Mesendoderm (in vitro differentiated cells): ENCODE measurements at regions not wholly inside any gene's neighbourhood (a gene's known extent, or its start where the extent isn't known, plus 50 kb on each side); places are given as distances from the start of the nearest gene placed in this dataset.

Source experiments
- DNase-seq: peaks from one replicate; pipeline ENCODE4 v3.0.0; 2013
- H2AK5ac ChIP-seq: 2 replicates; pipeline ENCODE4 v1.6.1; 2013; ENCODE audit warnings: low read length, inconsistent platforms
- H2BK120ac ChIP-seq: 2 replicates; pipeline ENCODE4 v1.6.1; 2013; ENCODE audit warnings: low read depth, mild to moderate bottlenecking, low read length, moderate library complexity, mixed read lengths
- H2BK15ac ChIP-seq: replicated peaks from 2 replicates; pipeline ENCODE4 v1.6.1; 2013; ENCODE audit warnings: low read depth, mild to moderate bottlenecking, moderate library complexity
- H2BK5ac ChIP-seq: 2 replicates; pipeline ENCODE4 v1.6.1; 2013; ENCODE audit warnings: low read length, inconsistent platforms
- H3K18ac ChIP-seq: 2 replicates; pipeline ENCODE4 v1.6.1; 2013; ENCODE audit warnings: mild to moderate bottlenecking, low read length, mixed read lengths
- H3K23ac ChIP-seq: one replicate; pipeline ENCODE4 v1.6.1; 2013; ENCODE audit warnings: low read length
- H3K27ac ChIP-seq: 2 replicates; pipeline ENCODE4 v1.5.1; 2013; ENCODE audit warnings: low read depth, mild to moderate bottlenecking, inconsistent platforms, low read length, moderate library complexity
- H3K27me3 ChIP-seq: 2 replicates; pipeline ENCODE4 v1.6.1; 2013; ENCODE audit warnings: low read length, control low read depth, mild to moderate bottlenecking, inconsistent platforms; ENCODE audit not compliant: insufficient read depth, poor library complexity
- H3K36me3 ChIP-seq: 2 replicates; pipeline ENCODE4 v1.6.1; 2013; ENCODE audit warnings: low read length, inconsistent platforms; ENCODE audit not compliant: control insufficient read depth, insufficient read depth
- H3K4ac ChIP-seq: one replicate; pipeline ENCODE4 v1.6.1; 2013; ENCODE audit warnings: low read depth, mild to moderate bottlenecking, low read length, moderate library complexity
- H3K4me1 ChIP-seq: 2 replicates; pipeline ENCODE4 v1.6.1; 2013; ENCODE audit warnings: low read depth, low read length, inconsistent platforms; ENCODE audit not compliant: control insufficient read depth
- H3K4me2 ChIP-seq: 2 replicates; pipeline ENCODE4 v1.6.1; 2013; ENCODE audit warnings: low read length
- H3K4me3 ChIP-seq: 2 replicates; pipeline ENCODE4 v1.5.1; 2013; ENCODE audit warnings: mild to moderate bottlenecking, low read length
- H3K56ac ChIP-seq: one replicate; pipeline ENCODE4 v1.6.1; 2013; ENCODE audit warnings: low read length
- H3K79me1 ChIP-seq: 2 replicates; pipeline ENCODE4 v1.6.1; 2013; ENCODE audit warnings: low read length, inconsistent platforms
- H3K79me2 ChIP-seq: 2 replicates; pipeline ENCODE4 v1.6.1; 2013; ENCODE audit warnings: mild to moderate bottlenecking, low read length; ENCODE audit not compliant: control insufficient read depth, insufficient read depth
- H3K9ac ChIP-seq: 2 replicates; pipeline ENCODE4 v1.6.1; 2013; ENCODE audit warnings: low read length, inconsistent platforms
- H4K5ac ChIP-seq: one replicate; pipeline ENCODE4 v1.6.1; 2013; ENCODE audit warnings: low read length
- H4K8ac ChIP-seq: one replicate; pipeline ENCODE4 v1.6.1; 2013; ENCODE audit warnings: low read depth, mild to moderate bottlenecking, control low read depth, low read length, moderate library complexity
- WGBS: extraction: QIAGEN DNeasy Blood & Tissue Kit; methylation state at CpG from one replicate; pipeline ENCODE4 v1.1.7; 2013; ENCODE audit warnings: low lambda C conversion rate, missing lambda C conversion rate; ENCODE audit not compliant: insufficient coverage; ENCODE audit errors: extremely low coverage; 5-methylcytosine and 5-hydroxymethylcytosine counted together

DNA sequence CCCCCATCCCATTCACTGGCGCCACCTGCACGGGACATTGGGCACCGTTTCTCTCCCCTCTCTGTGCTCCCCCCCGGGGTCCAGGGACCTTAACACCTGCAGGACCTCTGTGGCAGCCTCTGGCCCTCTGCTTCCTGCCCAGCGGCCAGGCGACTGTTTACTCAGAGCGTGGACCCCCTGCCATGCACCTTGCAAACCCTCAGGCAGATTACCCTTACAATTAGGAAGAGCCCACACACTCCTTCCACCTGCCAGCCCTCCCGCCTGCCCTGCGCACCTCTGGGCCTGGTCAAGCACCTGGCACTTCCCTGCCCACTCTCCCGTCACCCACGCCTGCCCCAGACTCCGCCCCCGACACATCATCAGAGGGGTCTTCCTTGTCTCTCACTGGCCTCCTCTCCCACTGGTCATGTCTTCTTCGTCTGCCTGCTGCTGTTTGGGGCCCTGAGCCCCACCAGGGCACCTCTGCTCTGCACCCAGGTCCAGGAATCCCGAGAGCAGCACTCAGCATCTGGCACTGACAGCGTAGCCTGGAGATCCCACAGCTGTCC, 281.3 kb upstream of the IRX4 start:
- Histone ChIP-seq H2BK15ac (no peak overlapping the region), H3K4ac (no peak overlapping the region), H3K79me2 (no peaks in the 10 kb centered on the region), H3K23ac (peak overlapping the region; percentile 66), H4K8ac (no peak overlapping the region), H3K18ac (no peak overlapping the region), H3K9ac (no peak overlapping the region), H3K27ac (no peak overlapping the region), H2BK120ac (no peak overlapping the region), H2AK5ac (no peak overlapping the region), H3K4me1 (no peaks in the 10 kb centered on the region), H4K5ac (no peak overlapping the region), H3K27me3 (no peaks in the 10 kb centered on the region), H3K56ac (no peak overlapping the region), H3K4me2 (no peak overlapping the region), H3K79me1 (no peaks in the 10 kb centered on the region), H2BK5ac (no peak overlapping the region), H3K4me3 (no peak overlapping the region), H3K36me3 (no peaks in the 10 kb centered on the region)
- whole genome bisulfite sequencing: no CpG with 5 or more reads among the region's 16 CpGs
- DNase-seq: no peak

DNA sequence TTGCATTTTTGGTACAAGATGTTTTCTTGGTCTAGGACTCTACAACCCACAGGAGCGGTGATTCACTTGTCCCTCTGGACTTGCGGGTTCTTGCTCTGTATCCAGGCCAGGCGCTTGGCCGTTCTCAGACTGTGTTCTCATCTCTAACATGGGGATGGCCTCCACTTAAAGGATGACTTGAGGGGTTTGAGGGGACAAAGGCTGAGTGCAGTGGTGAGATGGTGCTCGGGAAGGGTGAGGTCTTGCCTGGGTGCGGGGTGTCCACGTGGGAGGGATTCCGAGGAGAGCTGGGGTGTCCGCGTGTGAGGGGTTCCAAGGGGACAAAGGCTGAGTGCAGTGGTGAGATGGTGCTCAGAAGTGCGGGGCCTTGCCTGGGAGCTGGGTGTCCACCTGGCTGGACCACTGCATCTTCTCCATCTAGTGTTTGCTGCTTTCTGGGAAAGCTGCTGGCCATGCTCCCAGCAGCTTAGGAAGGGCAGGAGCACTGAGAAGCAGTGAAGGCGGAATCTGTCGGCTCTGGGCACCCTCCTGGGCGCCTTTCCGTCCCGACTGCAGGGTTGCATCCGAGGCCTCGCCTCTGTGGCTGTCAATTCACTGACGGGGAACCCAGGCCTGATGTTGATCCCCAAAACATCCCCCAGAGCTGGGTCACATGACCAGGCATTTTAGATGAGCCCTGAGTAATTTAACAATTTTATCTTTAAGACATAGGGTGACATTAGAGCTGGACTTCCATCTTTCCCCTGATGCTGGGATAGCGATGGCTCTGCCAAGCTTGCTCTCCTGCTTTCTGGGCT, 280.5 kb upstream of the IRX4 start:
- no peak overlapping the region for H3K23ac ChIP-seq
- H3K56ac ChIP-seq: no peak overlapping the region
- no peak overlapping the region for H3K4me3 ChIP-seq
- no peaks in the 10 kb centered on the region for H3K4me1 ChIP-seq
- no peak overlapping the region for H2BK120ac ChIP-seq
- no peaks in the 10 kb centered on the region for H3K27me3 ChIP-seq
- H2AK5ac ChIP-seq: no peak overlapping the region
- no peak overlapping the region for H3K27ac ChIP-seq
- no peaks in the 10 kb centered on the region for H3K79me2 ChIP-seq
- no peaks in the 10 kb centered on the region for H3K79me1 ChIP-seq
- DNase-seq: no peak
- H3K18ac ChIP-seq: no peak overlapping the region
- no peaks in the 10 kb centered on the region for H3K36me3 ChIP-seq
- H3K9ac ChIP-seq: no peak overlapping the region
- H2BK5ac ChIP-seq: no peak overlapping the region
- no peak overlapping the region for H4K5ac ChIP-seq
- no peak overlapping the region for H3K4me2 ChIP-seq
- WGBS: no CpG with 5 or more reads among the region's 20 CpGs
- H2BK15ac ChIP-seq: no peak overlapping the region
- H3K4ac ChIP-seq: no peak overlapping the region
- no peak overlapping the region for H4K8ac ChIP-seq

DNA sequence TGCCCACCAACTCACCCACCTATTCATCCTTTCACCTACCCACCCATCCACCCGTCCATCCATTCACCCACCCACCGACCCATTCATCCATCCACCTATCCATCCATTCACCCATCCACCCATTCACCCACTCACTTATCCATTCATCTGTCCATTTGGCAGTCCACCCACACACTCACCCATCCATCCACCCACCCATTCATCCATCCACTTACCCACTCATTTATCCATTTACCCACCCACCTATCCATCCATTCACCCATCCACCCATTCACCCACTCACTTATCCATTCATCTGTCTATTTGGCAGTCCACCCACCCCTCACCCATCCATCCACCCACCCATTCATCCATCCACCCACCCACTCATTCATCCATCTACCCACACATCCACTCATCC, 278.1 kb upstream of the IRX4 start:
- WGBS: no CpG with 5 or more reads among the region's 2 CpGs

DNA sequence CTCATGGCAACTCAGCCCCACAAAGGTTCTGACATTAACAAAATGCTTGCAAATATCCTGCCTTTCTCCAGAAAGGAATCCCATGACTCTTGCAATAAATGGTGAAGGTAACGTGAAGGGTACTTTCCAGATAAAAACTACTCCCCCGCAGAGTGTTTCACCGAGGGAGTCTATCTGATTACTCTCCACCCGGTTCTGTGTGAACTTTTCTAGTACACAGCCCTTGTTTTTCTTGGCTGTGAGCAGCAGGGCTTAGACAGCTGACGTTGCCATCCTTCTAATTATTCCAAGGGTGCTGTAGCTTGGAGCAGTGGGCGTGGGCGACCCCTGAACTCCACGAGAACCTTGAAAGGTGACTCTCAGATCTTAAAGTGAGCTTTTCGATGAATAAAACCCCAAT, 276.0 kb upstream of the IRX4 start:
- H3K79me1 ChIP-seq: no peaks in the 10 kb centered on the region
- H2BK5ac ChIP-seq: no peak overlapping the region
- H3K23ac ChIP-seq: no peak overlapping the region
- no peak overlapping the region for H4K8ac ChIP-seq
- H3K4ac ChIP-seq: no peak overlapping the region
- no CpG with 5 or more reads among the region's 9 CpGs for WGBS
- no peaks in the 10 kb centered on the region for H3K4me1 ChIP-seq
- H3K27me3 ChIP-seq: no peaks in the 10 kb centered on the region
- DNase-seq: no peak
- no peak overlapping the region for H3K9ac ChIP-seq
- H3K27ac ChIP-seq: no peak overlapping the region
- no peaks in the 10 kb centered on the region for H3K79me2 ChIP-seq
- no peak overlapping the region for H4K5ac ChIP-seq
- no peaks in the 10 kb centered on the region for H3K36me3 ChIP-seq
- no peak overlapping the region for H2AK5ac ChIP-seq
- no peak overlapping the region for H3K18ac ChIP-seq
- H3K56ac ChIP-seq: no peak overlapping the region
- H3K4me3 ChIP-seq: no peak overlapping the region
- H2BK15ac ChIP-seq: no peak overlapping the region
- H3K4me2 ChIP-seq: no peak overlapping the region
- no peak overlapping the region for H2BK120ac ChIP-seq

More for the DNA sequence above, 278.1 kb upstream of the IRX4 start:
- H3K79me1 ChIP-seq: no peaks in the 10 kb centered on the region
- no peak overlapping the region for H2BK5ac ChIP-seq
- H3K23ac ChIP-seq: no peak overlapping the region
- no peak overlapping the region for H3K4me2 ChIP-seq
- H3K18ac ChIP-seq: no peak overlapping the region
- no peak overlapping the region for H3K56ac ChIP-seq
- no peak overlapping the region for H2BK15ac ChIP-seq
- no peak overlapping the region for H3K27ac ChIP-seq
- no peak overlapping the region for H4K5ac ChIP-seq
- no peak overlapping the region for H3K4ac ChIP-seq
- H3K9ac ChIP-seq: no peak overlapping the region
- H3K36me3 ChIP-seq: no peaks in the 10 kb centered on the region
- H3K79me2 ChIP-seq: no peaks in the 10 kb centered on the region
- no peak overlapping the region for H2AK5ac ChIP-seq
- no peak overlapping the region for H2BK120ac ChIP-seq
- no peak for DNase-seq
- H3K27me3 ChIP-seq: no peaks in the 10 kb centered on the region
- no peak overlapping the region for H3K4me3 ChIP-seq
- H3K4me1 ChIP-seq: no peaks in the 10 kb centered on the region
- H4K8ac ChIP-seq: no peak overlapping the region

DNA sequence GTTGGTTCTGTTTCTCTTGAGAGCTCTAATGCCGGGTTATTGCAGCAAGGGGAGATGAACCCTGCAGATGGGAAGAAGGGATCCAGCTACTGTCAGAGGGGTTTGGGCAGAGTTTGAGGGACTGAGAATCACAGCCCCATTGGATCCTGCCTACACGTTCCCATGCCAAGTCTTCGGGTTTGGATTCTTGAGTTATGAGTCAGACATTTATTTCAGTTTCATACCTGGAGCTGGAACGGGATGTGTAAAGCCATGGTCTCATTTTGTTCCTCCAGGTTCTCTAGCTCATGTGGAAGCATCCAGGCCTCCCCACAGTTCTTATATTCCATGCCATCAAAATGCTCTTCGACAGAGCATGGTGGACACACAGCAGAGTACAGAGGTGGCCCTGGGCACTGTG, 275.4 kb upstream of the IRX4 start:
- no peak overlapping the region for H3K4me2 ChIP-seq
- H3K27ac ChIP-seq: no peak overlapping the region
- DNase-seq: no peak
- no peak overlapping the region for H3K4me3 ChIP-seq
- no CpG with 5 or more reads among the region's 5 CpGs for WGBS
- H3K18ac ChIP-seq: no peak overlapping the region
- no peaks in the 10 kb centered on the region for H3K36me3 ChIP-seq
- no peak overlapping the region for H3K56ac ChIP-seq
- H3K9ac ChIP-seq: no peak overlapping the region
- no peaks in the 10 kb centered on the region for H3K79me2 ChIP-seq
- H2BK120ac ChIP-seq: no peak overlapping the region
- H3K4ac ChIP-seq: no peak overlapping the region
- no peaks in the 10 kb centered on the region for H3K4me1 ChIP-seq
- H4K5ac ChIP-seq: no peak overlapping the region
- H3K79me1 ChIP-seq: no peaks in the 10 kb centered on the region
- no peak overlapping the region for H3K23ac ChIP-seq
- no peak overlapping the region for H4K8ac ChIP-seq
- H2AK5ac ChIP-seq: no peak overlapping the region
- no peak overlapping the region for H2BK5ac ChIP-seq
- H2BK15ac ChIP-seq: no peak overlapping the region
- no peaks in the 10 kb centered on the region for H3K27me3 ChIP-seq

DNA sequence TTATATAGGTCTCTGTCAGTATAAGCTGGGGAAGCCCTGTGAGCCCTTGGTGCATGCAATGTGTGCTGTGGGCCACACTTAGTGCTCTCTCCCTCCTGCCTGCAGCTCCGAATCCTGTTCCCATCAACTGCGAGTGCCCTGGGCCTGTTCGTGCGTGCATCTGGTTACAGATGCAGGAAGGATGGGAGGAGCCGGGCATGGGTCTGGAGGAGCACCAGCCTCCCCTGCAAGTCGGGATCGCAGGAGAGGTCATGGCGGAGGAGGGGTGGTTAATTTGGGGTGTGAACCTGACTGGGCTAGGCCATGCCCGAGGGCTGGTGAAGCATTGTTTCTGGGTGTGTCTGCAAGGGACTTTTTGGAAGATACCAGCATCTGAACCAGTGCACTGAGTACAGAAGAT, 274.6 kb upstream of the IRX4 start:
- WGBS: no CpG with 5 or more reads among the region's 9 CpGs
- Histone ChIP-seq H3K18ac (no peak overlapping the region), H3K79me1 (no peaks in the 10 kb centered on the region)

More for the DNA sequence above, 274.6 kb upstream of the IRX4 start:
- Histone ChIP-seq H3K9ac (no peak overlapping the region), H2AK5ac (no peak overlapping the region), H3K36me3 (no peaks in the 10 kb centered on the region), H3K56ac (no peak overlapping the region), H3K4ac (no peak overlapping the region), H3K23ac (no peak overlapping the region), H3K4me1 (no peaks in the 10 kb centered on the region), H3K27ac (no peak overlapping the region), H2BK120ac (no peak overlapping the region), H4K8ac (no peak overlapping the region), H3K27me3 (no peaks in the 10 kb centered on the region), H3K79me2 (no peaks in the 10 kb centered on the region), H2BK5ac (no peak overlapping the region), H4K5ac (no peak overlapping the region), H2BK15ac (no peak overlapping the region), H3K4me3 (no peak overlapping the region), H3K4me2 (no peak overlapping the region)
- no peak for DNase-seq
